ENCODE measurements at regions not wholly inside any gene's neighbourhood (a gene's known extent, or its start where the extent isn't known, plus 50 kb on each side); places are given as distances from the start of the nearest gene placed in this dataset.

DNA sequence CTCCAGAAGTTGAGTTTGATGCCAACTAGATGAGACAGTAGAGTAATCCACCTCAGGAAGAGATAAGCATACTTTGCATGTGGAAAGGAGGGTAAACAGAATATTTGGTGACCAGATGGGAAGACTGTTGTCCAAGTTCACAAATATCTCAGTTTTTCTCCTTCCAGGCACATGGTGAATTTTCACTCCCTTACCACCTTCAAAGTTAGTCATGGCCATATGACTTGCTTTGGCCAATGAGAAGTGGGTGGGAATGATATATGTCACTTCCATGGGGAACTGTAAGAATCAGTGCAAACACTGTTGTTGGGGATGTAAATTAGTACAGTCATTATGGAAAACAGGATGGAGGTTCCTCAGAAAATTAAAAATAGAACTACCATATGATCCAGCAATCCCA lies 105.8 kb downstream of the SPATA19 start:
- Histone ChIP-seq H3K56ac (ENCODE audit: extremely low read depth, insufficient read depth, low read length) (no peak overlapping the region), H4K5ac (ENCODE audit: low read depth, low read length) (no peak overlapping the region), H2BK20ac (ENCODE audit: low read depth, low read length) (no peak overlapping the region), H3K4ac (ENCODE audit: low read depth, low read length) (no peak overlapping the region), H3K4me3 (ENCODE audit: insufficient read depth, low read depth, low read length) (no peak overlapping the region), H2AK5ac (ENCODE audit: low read depth, low read length) (no peak overlapping the region), H3K9me1 (ENCODE audit: insufficient read depth, low read length) (no peaks in the 10 kb centered on the region), H2AK9ac (replicated peaks; ENCODE audit: low read depth, low read length, poor library complexity) (no peak overlapping the region), H4K20me1 (ENCODE audit: insufficient read depth, low read length) (no peaks in the 10 kb centered on the region), H3K18ac (ENCODE audit: low read depth, low read length) (no peak overlapping the region), H3K4me2 (ENCODE audit: low read depth, low read length) (no peak overlapping the region), H3K14ac (replicated peaks; ENCODE audit: low read depth, low read length) (no peak overlapping the region), H4K91ac (ENCODE audit: insufficient read depth, low read depth, low read length) (no peak overlapping the region), H4K8ac (ENCODE audit: low read depth in 2 of 2, low read length in 2 of 2) (no peak overlapping the region), H3K27me3 (ENCODE audit: control insufficient read depth, insufficient read depth, low read length) (no peaks in the 10 kb centered on the region), H3K23ac (ENCODE audit: low read depth, low read length) (no peak overlapping the region), H2BK5ac (ENCODE audit: low read depth, low read length, poor library complexity, severe bottlenecking) (no peak overlapping the region), H2AFZ (replicated peaks; ENCODE audit: low read length, poor library complexity) (no peak overlapping the region), H3K9me3 (ENCODE audit: control insufficient read depth, insufficient read depth, low read length) (peaks cover 18% of the 10 kb centered on the region), H3K79me1 (ENCODE audit: low read depth in 1 of 2, low read length in 2 of 2) (no peaks in the 10 kb centered on the region), H3K36me3 (ENCODE audit: control insufficient read depth, insufficient read depth, low read length) (no peaks in the 10 kb centered on the region), H3K27ac (ENCODE audit: insufficient read depth, low read length) (no peak overlapping the region), H3K9ac (ENCODE audit: low read depth, low read length) (no peak overlapping the region), H2BK120ac (ENCODE audit: low read depth, low read length) (no peak overlapping the region), H2BK15ac (ENCODE audit: low read depth, low read length) (no peak overlapping the region), H3K4me1 (ENCODE audit: control insufficient read depth, insufficient read depth, low read length) (no peaks in the 10 kb centered on the region)
- BruUV-seq (replicated peaks), result no TSS peak
- TF ChIP-seq BHLHE40 (IDR thresholded peaks at IDR 0.05; ENCODE audit: low read depth, low read length) (no peak), MXI1 (IDR thresholded peaks at IDR 0.05; ENCODE audit: borderline replicate concordance, low read depth, low read length) (no peak), CEBPB (IDR thresholded peaks at IDR 0.05; ENCODE audit: low read depth, low read length) (no peak), SMC3 (IDR thresholded peaks at IDR 0.05; ENCODE audit: low read depth, low read length) (no peak), NFE2L2 (IDR thresholded peaks at IDR 0.05; ENCODE audit: low read depth, low read length) (no peak), RFX5 (IDR thresholded peaks at IDR 0.05; ENCODE audit: low read depth, low read length) (no peak), RCOR1 (IDR thresholded peaks at IDR 0.05; ENCODE audit: insufficient replicate concordance, low read length) (no peak), CHD1 (IDR thresholded peaks at IDR 0.05; ENCODE audit: low read depth, low read length) (no peak)
- TF ChIP-seq, protein P1, sequence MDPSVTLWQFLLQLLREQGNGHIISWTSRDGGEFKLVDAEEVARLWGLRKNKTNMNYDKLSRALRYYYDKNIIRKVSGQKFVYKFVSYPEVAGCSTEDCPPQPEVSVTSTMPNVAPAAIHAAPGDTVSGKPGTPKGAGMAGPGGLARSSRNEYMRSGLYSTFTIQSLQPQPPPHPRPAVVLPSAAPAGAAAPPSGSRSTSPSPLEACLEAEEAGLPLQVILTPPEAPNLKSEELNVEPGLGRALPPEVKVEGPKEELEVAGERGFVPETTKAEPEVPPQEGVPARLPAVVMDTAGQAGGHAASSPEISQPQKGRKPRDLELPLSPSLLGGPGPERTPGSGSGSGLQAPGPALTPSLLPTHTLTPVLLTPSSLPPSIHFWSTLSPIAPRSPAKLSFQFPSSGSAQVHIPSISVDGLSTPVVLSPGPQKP (IDR thresholded peaks at IDR 0.05; ENCODE audit: borderline replicate concordance, low read depth, low read length), result no peak
- TF ChIP-seq, protein P2, sequence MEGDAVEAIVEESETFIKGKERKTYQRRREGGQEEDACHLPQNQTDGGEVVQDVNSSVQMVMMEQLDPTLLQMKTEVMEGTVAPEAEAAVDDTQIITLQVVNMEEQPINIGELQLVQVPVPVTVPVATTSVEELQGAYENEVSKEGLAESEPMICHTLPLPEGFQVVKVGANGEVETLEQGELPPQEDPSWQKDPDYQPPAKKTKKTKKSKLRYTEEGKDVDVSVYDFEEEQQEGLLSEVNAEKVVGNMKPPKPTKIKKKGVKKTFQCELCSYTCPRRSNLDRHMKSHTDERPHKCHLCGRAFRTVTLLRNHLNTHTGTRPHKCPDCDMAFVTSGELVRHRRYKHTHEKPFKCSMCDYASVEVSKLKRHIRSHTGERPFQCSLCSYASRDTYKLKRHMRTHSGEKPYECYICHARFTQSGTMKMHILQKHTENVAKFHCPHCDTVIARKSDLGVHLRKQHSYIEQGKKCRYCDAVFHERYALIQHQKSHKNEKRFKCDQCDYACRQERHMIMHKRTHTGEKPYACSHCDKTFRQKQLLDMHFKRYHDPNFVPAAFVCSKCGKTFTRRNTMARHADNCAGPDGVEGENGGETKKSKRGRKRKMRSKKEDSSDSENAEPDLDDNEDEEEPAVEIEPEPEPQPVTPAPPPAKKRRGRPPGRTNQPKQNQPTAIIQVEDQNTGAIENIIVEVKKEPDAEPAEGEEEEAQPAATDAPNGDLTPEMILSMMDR (conservative IDR thresholded peaks at IDR 0.05; ENCODE audit: low read depth, low read length), result no peak
- dilution Hi-C loops (cut with HindIII; ENCODE audit: low sequenced_read_pairs, unreplicated experiment) (no loop called here), in situ Hi-C loops (cut with MboI; ENCODE audit: low sequenced_read_pairs) (no loop called here), intact Hi-C loops (cut with micrococcal nuclease) (no loop called here)
- DNase-seq, result no peak
- CTCF ChIA-PET, result no interaction called here
- POLR2A ChIA-PET (ENCODE audit: unreplicated experiment), result no interaction called here
- ATAC-seq (ENCODE audit: low read depth), result no peak
